GM12878 (cell line): ENCODE measurements at regions not wholly inside any gene's neighbourhood (a gene's known extent, or its start where the extent isn't known, plus 50 kb on each side); places are given as distances from the start of the nearest gene placed in this dataset.

Source experiments
- CHD4 ChIP-seq: fragments of 200-600 bp; sonication (generic); IDR thresholded peaks from 2 replicates; pipeline ENCODE4 v1.6.1; 2016; ENCODE audit warnings: mild to moderate bottlenecking
- CTCF ChIP-seq, 3 experiments: IDR thresholded peaks in 2 of 3; conservative IDR thresholded peaks in 1 of 3; 2 replicates each; pipeline ENCODE4 v1.5.1; 2011; ENCODE audit warnings: low read depth in 3 of 3, low read length in 3 of 3, mild to moderate bottlenecking in 3 of 3, control low read depth in 2 of 3, moderate library complexity in 2 of 3, inconsistent platforms in 1 of 3, mixed read lengths in 1 of 3; ENCODE audit not compliant: control insufficient read depth in 2 of 3, insufficient read depth in 1 of 3; ENCODE audit errors: extremely low read depth in 1 of 3
- NFXL1 ChIP-seq: fragments of 450-650 bp; IDR thresholded peaks from 2 replicates; pipeline ENCODE4 v1.6.1; 2017; ENCODE audit warnings: antibody characterized with exemption, mild to moderate bottlenecking, borderline replicate concordance
- POLR2A ChIP-seq: IDR thresholded peaks from 2 replicates; pipeline ENCODE4 v1.6.1; 2011; ENCODE audit warnings: low read depth, mild to moderate bottlenecking, low read length
- SP1 ChIP-seq: IDR thresholded peaks from one replicate; pipeline ENCODE4 v1.6.1; 2011; ENCODE audit warnings: low read depth, low read length
- SREBF1 ChIP-seq: IDR thresholded peaks from 2 replicates; pipeline ENCODE4 v1.6.1; 2012; ENCODE audit warnings: mild to moderate bottlenecking, low read length
- TBL1XR1 ChIP-seq: IDR thresholded peaks from 2 replicates; pipeline ENCODE4 v1.6.1; 2012; ENCODE audit warnings: low read depth, low read length, improper control_type of control experiment
- TCF12 ChIP-seq: IDR thresholded peaks from 2 replicates; pipeline ENCODE4 v1.6.1; 2011; ENCODE audit warnings: low read depth, mild to moderate bottlenecking, low read length
- TCF7 ChIP-seq: IDR thresholded peaks from 2 replicates; pipeline ENCODE4 v1.6.1; 2014; ENCODE audit warnings: antibody characterized with exemption, borderline replicate concordance
- YBX1 ChIP-seq: fragments of 450-650 bp; IDR thresholded peaks from 2 replicates; pipeline ENCODE4 v1.6.1; 2016; ENCODE audit warnings: antibody characterized with exemption
- ZNF207 ChIP-seq: fragments of 450-650 bp; IDR thresholded peaks from 2 replicates; pipeline ENCODE4 v1.6.1; 2014; ENCODE audit warnings: antibody characterized with exemption, mild to moderate bottlenecking, borderline replicate concordance

DNA sequence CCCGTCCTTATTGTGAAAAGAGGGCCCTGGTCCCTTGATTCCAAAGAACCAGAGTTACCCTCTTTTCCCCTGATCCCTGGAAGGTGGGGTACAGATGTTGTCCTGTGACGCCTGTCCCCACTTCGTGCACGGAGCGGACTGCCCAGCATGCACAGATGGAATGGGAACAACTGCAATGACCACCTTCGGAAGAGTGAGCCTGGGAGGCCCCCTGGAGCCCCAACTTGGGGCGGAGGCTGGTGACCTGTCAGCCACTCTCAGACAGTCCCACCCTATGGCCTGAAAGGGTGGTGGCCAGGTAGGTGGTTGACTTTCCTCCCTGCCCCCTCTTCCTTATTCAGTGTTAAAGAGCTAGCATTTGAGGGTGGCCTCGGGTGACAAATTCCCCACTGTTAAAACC lies 196.6 kb upstream of the GALNT17 start:
- TF ChIP-seq TCF12, result no peak
- TF ChIP-seq ZNF207, result no peak
- no peak for TF ChIP-seq SP1
- no peak for TF ChIP-seq TBL1XR1
- TF ChIP-seq CTCF (IDR thresholded peaks at IDR 0.05 in 2 of 3, conservative IDR thresholded peaks at IDR 0.05 in 1 of 3; ENCODE audit: control insufficient read depth in 2 of 3, extremely low read depth in 1 of 3, insufficient read depth in 1 of 3, low read depth in 3 of 3, low read length in 3 of 3), result no peak
- TF ChIP-seq SREBF1, result no peak
- TF ChIP-seq TCF7, result no peak
- TF ChIP-seq YBX1, result no peak
- no peak for TF ChIP-seq POLR2A
- TF ChIP-seq CHD4, result no peak
- no peak for TF ChIP-seq NFXL1
